ENCODE measurements at regions not wholly inside any gene's neighbourhood (a gene's known extent, or its start where the extent isn't known, plus 50 kb on each side); places are given as distances from the start of the nearest gene placed in this dataset.

GRCh38 chr4:32858971-32859370, 2138.8 kb downstream of the PCDH7 start (continued):
- TF ChIP-seq CREB5 (CRISPR knock-in tag; IDR thresholded peaks at IDR 0.05; ENCODE audit: low read depth) (no peak), PPARA (CRISPR knock-in tag; IDR thresholded peaks at IDR 0.05; ENCODE audit: borderline replicate concordance) (no peak)

GRCh38 chr4:32864713-32865351, 2144.7 kb downstream of the PCDH7 start:
- no peak for ATAC-seq
- TF ChIP-seq ARNTL (CRISPR knock-in tag; IDR thresholded peaks at IDR 0.05; ENCODE audit: borderline replicate concordance, low read depth) = no peak
- no peak for TF ChIP-seq ZFP30 (CRISPR knock-in tag; IDR thresholded peaks at IDR 0.05)
- no peak for TF ChIP-seq ZNF70 (CRISPR knock-in tag; IDR thresholded peaks at IDR 0.05)
- no peak for TF ChIP-seq SNAI2 (CRISPR knock-in tag; IDR thresholded peaks at IDR 0.05)
- no peak for TF ChIP-seq ISL1 (CRISPR knock-in tag; IDR thresholded peaks at IDR 0.05)
- no peak for TF ChIP-seq PATZ1 (CRISPR knock-in tag; IDR thresholded peaks at IDR 0.05; ENCODE audit: borderline replicate concordance)
- TF ChIP-seq TOX (CRISPR knock-in tag; IDR thresholded peaks at IDR 0.05; ENCODE audit: borderline replicate concordance) = no peak

GRCh38 chr4:32876546-32876945, 2156.4 kb downstream of the PCDH7 start:
- TF ChIP-seq SNAI2 (CRISPR knock-in tag; IDR thresholded peaks at IDR 0.05) = no peak
- ATAC-seq = no peak

DNA sequence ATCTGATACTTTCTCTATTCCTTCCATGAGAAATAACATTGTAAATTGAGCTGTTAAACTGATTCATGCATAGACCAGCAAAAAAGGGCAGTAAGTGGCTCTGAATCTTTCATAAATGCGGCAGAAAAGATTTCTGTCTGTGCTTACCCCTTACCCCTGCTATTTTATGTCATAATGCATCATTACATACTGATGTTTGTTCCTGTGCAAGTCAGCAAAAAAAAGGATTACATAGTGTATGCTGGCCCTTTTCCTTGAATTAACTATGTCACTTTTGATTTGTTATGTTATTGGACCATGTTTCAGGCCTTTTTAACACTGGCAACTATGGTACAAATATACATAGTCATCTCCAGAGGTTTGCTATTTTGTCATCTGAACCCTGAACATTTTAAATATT, 2159.7 kb downstream of the PCDH7 start:
- no peak for ATAC-seq
- no peak for TF ChIP-seq PPARA (CRISPR knock-in tag; IDR thresholded peaks at IDR 0.05; ENCODE audit: borderline replicate concordance)
- no peak for TF ChIP-seq SNAI2 (CRISPR knock-in tag; IDR thresholded peaks at IDR 0.05)
- no peak for TF ChIP-seq ZNF8 (CRISPR knock-in tag; IDR thresholded peaks at IDR 0.05)
- no peak for TF ChIP-seq ZFP30 (CRISPR knock-in tag; IDR thresholded peaks at IDR 0.05)
- no peak for TF ChIP-seq TOX (CRISPR knock-in tag; IDR thresholded peaks at IDR 0.05; ENCODE audit: borderline replicate concordance)
- TF ChIP-seq OSR1 (CRISPR knock-in tag; IDR thresholded peaks at IDR 0.05) = no peak
- no peak for TF ChIP-seq TCF4 (CRISPR knock-in tag; IDR thresholded peaks at IDR 0.05; ENCODE audit: borderline replicate concordance)
- no peak for TF ChIP-seq ESRRG (CRISPR knock-in tag; IDR thresholded peaks at IDR 0.05)
- no peak for TF ChIP-seq PATZ1 (CRISPR knock-in tag; IDR thresholded peaks at IDR 0.05; ENCODE audit: borderline replicate concordance)
- TF ChIP-seq, protein P1, sequence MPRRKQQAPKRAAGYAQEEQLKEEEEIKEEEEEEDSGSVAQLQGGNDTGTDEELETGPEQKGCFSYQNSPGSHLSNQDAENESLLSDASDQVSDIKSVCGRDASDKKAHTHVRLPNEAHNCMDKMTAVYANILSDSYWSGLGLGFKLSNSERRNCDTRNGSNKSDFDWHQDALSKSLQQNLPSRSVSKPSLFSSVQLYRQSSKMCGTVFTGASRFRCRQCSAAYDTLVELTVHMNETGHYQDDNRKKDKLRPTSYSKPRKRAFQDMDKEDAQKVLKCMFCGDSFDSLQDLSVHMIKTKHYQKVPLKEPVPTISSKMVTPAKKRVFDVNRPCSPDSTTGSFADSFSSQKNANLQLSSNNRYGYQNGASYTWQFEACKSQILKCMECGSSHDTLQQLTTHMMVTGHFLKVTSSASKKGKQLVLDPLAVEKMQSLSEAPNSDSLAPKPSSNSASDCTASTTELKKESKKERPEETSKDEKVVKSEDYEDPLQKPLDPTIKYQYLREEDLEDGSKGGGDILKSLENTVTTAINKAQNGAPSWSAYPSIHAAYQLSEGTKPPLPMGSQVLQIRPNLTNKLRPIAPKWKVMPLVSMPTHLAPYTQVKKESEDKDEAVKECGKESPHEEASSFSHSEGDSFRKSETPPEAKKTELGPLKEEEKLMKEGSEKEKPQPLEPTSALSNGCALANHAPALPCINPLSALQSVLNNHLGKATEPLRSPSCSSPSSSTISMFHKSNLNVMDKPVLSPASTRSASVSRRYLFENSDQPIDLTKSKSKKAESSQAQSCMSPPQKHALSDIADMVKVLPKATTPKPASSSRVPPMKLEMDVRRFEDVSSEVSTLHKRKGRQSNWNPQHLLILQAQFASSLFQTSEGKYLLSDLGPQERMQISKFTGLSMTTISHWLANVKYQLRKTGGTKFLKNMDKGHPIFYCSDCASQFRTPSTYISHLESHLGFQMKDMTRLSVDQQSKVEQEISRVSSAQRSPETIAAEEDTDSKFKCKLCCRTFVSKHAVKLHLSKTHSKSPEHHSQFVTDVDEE (CRISPR knock-in tag; IDR thresholded peaks at IDR 0.05) = no peak
- no peak for TF ChIP-seq POU6F1 (CRISPR knock-in tag; IDR thresholded peaks at IDR 0.05; ENCODE audit: borderline replicate concordance, low read depth)
- TF ChIP-seq CREB5 (CRISPR knock-in tag; IDR thresholded peaks at IDR 0.05; ENCODE audit: low read depth) = no peak
- no peak for TF ChIP-seq CSDC2 (CRISPR knock-in tag; IDR thresholded peaks at IDR 0.05)
- no peak for TF ChIP-seq BACH2 (CRISPR knock-in tag; IDR thresholded peaks at IDR 0.05; ENCODE audit: borderline replicate concordance)
- no peak for TF ChIP-seq GLIS3 (CRISPR knock-in tag; IDR thresholded peaks at IDR 0.05)
- no peak for TF ChIP-seq ZNF70 (CRISPR knock-in tag; IDR thresholded peaks at IDR 0.05)
- TF ChIP-seq, protein P2, sequence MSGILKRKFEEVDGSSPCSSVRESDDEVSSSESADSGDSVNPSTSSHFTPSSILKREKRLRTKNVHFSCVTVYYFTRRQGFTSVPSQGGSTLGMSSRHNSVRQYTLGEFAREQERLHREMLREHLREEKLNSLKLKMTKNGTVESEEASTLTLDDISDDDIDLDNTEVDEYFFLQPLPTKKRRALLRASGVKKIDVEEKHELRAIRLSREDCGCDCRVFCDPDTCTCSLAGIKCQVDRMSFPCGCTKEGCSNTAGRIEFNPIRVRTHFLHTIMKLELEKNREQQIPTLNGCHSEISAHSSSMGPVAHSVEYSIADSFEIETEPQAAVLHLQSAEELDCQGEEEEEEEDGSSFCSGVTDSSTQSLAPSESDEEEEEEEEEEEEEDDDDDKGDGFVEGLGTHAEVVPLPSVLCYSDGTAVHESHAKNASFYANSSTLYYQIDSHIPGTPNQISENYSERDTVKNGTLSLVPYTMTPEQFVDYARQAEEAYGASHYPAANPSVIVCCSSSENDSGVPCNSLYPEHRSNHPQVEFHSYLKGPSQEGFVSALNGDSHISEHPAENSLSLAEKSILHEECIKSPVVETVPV (CRISPR knock-in tag; IDR thresholded peaks at IDR 0.05) = no peak
- no peak for TF ChIP-seq ZFP3 (CRISPR knock-in tag; IDR thresholded peaks at IDR 0.05)
- no peak for TF ChIP-seq ZC3H10 (CRISPR knock-in tag; IDR thresholded peaks at IDR 0.05)

Data from SK-N-SH treated with all-trans-retinoic acid at 6 μM for 48 hours (cell line).